ENCODE measurements at regions not wholly inside any gene's neighbourhood (a gene's known extent, or its start where the extent isn't known, plus 50 kb on each side); places are given as distances from the start of the nearest gene placed in this dataset.

DNA sequence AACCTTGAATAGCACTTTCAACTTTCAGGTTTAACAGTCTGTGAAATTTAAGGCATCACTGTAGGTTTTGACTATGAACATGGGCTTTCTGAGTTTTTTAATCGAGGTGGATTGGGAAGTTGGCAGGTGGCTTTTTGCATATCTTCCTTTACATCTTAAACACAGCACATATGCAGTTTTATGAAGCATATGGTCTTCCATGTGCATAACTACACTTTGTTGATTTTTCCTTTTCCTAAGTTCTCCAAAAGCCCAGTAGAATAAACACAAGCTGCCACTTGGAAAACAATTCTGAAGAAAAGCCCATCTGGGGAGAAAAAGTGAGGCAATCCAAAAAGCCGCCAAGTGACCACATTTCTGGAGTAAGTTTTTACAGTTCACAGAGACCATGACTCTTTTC lies 236.5 kb upstream of the IL12B start:
- no peak for TF ChIP-seq ZFX (IDR thresholded peaks at IDR 0.05; ENCODE audit: borderline replicate concordance)
- TF ChIP-seq, protein P1, sequence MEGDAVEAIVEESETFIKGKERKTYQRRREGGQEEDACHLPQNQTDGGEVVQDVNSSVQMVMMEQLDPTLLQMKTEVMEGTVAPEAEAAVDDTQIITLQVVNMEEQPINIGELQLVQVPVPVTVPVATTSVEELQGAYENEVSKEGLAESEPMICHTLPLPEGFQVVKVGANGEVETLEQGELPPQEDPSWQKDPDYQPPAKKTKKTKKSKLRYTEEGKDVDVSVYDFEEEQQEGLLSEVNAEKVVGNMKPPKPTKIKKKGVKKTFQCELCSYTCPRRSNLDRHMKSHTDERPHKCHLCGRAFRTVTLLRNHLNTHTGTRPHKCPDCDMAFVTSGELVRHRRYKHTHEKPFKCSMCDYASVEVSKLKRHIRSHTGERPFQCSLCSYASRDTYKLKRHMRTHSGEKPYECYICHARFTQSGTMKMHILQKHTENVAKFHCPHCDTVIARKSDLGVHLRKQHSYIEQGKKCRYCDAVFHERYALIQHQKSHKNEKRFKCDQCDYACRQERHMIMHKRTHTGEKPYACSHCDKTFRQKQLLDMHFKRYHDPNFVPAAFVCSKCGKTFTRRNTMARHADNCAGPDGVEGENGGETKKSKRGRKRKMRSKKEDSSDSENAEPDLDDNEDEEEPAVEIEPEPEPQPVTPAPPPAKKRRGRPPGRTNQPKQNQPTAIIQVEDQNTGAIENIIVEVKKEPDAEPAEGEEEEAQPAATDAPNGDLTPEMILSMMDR (IDR thresholded peaks at IDR 0.05): no peak
- no peak overlapping the region for H3K27ac ChIP-seq

DNA sequence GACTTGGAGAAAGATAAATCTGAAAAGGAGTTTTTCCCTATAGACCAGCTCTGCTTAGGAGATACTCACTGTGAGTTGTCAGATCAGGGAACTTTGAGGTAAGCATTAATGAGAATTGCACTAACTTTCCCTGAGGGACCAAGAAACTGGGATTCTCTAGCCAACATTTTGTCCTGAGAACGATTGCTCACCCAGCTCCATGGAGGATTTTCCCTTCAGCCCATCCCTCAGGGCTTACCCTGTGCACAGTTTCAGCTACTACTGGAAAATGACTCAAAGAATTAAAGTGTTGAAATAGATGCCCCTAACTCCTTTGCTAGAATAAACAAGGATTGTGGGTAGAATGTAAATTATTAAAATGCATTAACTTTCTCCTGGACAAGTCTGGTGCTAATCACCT lies 237.2 kb upstream of the IL12B start:
- no peak for TF ChIP-seq ZFX (IDR thresholded peaks at IDR 0.05; ENCODE audit: borderline replicate concordance)
- TF ChIP-seq, protein P1 (IDR thresholded peaks at IDR 0.05): no peak
- H3K27ac ChIP-seq: no peak overlapping the region

DNA sequence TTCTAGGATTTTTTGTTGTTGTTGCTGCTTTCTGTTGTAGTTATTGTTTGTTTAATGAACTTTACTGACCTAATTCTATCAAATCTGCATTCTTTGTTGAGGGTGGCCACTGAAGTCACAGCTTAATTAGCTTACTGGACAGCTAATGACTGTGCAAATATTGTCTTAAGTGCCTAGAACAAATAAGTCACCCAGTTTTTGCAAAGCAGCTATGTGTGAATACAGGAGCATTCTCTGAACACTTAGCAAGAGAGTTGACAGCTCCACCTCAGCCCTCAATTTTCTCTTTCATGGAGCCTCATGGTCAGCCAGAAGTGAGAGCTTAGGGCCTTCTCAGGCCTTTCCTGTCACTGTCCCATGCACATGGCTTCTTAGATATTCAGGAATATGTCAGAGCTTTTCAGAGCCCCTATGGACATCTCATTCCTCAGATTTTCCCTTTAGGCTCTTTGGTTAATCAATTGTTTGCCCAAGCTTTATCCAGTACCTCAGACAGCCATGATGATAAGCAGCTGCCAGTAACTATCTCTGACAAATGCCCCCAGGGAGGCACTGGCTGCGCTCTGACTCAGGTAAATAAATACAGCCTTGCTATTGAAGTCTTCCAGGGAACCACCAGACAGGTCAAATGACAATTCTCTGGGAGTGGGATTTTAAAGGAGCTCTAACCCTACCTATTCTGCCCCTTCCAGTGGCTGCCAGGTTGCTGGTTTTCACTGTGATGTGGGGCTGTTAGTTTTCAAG lies 241.4 kb upstream of the IL12B start:
- TF ChIP-seq, protein P1 (IDR thresholded peaks at IDR 0.05): no peak
- no peak for TF ChIP-seq ZFX (IDR thresholded peaks at IDR 0.05; ENCODE audit: borderline replicate concordance)
- H3K27ac ChIP-seq: no peak overlapping the region

DNA sequence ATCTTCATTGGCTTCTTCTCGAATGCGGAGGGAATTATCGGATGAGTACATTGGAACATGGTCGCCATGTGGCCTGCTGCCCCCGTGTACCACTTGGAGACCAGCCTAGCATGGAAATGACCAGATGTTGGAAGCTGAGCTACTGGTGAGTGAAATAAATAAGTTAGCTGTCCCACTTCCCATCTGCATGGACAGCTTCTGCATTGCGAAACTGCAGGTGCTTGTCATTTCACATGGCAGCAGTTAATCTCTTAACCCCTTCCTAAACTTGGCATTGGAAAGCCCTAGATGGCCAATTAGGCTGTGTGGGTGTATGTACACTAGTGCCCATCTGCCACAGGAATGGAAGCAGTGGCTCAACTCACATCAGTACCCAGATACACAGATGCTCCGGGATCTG lies 246.6 kb upstream of the IL12B start:
- TF ChIP-seq, protein P1 (IDR thresholded peaks at IDR 0.05): no peak
- no peak for TF ChIP-seq ZFX (IDR thresholded peaks at IDR 0.05; ENCODE audit: borderline replicate concordance)
- H3K27ac ChIP-seq: no peak overlapping the region

DNA sequence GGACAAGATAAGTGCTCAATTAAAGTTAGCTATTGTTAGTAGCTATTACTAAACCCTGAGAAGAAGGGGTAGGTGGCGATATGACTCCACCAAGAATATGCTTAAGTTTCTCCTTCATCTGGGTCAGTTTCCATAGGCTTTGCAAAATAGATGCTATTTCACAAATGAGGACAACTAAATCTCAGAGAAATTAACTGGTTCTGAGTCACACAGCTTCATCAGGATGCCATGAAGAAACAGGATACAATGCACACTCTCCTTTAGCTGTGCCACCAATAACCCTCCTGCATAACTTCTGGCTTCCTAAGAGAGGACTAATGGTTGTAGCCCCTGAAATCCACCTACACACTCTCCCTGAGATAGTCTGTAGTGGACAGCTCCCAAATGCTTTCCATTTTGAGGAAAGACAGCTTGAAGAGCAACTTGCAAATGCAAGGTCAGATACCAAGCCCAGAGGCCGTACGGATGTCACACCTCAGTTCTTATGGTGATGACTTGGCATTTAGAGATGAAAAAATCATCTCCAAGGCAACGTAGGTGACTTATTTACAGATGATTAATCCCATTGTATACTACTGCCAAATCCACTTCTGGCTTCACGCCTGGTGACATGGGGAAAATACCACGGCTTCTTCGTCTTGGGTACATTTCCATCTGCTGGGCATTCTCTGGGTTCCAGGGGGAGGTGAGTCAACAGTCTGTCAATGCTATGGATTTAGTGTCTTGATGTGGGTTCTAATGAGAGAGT lies 251.4 kb upstream of the IL12B start:
- no peak for TF ChIP-seq ZFX (IDR thresholded peaks at IDR 0.05; ENCODE audit: borderline replicate concordance)
- TF ChIP-seq, protein P1 (IDR thresholded peaks at IDR 0.05): no peak
- no peak overlapping the region for H3K27ac ChIP-seq

DNA sequence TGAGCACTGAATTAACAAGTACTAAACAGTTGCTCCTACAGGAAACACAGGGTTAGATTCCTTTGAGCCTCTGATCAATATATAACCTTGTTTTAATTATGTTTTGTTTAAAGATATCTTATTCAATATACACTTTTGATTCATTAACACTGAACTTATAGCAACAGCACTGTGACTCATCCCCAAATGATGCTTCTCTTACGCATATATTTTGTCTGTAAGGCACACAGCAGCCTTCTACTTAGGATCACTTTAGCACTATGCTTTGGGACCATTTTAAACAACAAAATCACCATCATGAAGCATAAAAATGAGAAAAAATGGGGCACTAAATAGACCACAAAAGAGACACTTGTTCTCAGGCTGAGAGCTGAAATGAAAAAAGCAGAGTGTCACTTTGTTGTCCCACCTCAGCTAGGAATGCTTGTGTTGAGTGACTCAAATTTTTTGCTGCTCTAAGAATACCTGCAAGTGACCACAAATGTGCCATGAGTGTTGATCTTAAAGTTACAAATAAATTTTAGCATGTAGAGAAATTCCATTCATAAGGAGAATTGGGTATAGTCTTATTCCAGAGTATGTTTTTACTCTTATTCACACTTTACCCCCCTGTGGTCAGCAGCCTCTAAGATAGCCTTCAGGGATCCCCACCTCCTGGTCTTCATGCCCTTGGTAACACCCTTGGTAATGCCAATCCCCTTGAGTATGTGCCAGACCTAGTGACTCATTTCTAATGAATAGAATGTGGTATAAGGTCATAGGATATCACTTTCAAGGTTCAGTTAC lies 252.7 kb upstream of the IL12B start:
- TF ChIP-seq ZFX (IDR thresholded peaks at IDR 0.05; ENCODE audit: borderline replicate concordance): no peak
- TF ChIP-seq, protein P1 (IDR thresholded peaks at IDR 0.05): no peak
- H3K27ac ChIP-seq: no peak overlapping the region
